ENCODE measurements at regions not wholly inside any gene's neighbourhood (a gene's known extent, or its start where the extent isn't known, plus 50 kb on each side); places are given as distances from the start of the nearest gene placed in this dataset.

- no peaks in the 10 kb centered on the region for H3K9me3 ChIP-seq (replicated peaks; ENCODE audit: control insufficient read depth, insufficient read depth, low read depth, low read length)
- H3K4me2 ChIP-seq (ENCODE audit: insufficient read depth, low read length) = no peak overlapping the region
- ChIA-PET CTCF (ENCODE audit: low intra/inter-chr PET ratio) (no interaction called here), POLR2A (no interaction called here)
- intact Hi-C loops (cut with micrococcal nuclease) (no loop called here), in situ Hi-C loops (cut with MboI) (no loop called here)
- DNase-seq (ENCODE audit: extremely low read depth in 1 of 4, low spot score in 3 of 4) (no peak), ATAC-seq (no peak), FAIRE-seq (no peak)
- H3K4me1 ChIP-seq (replicated peaks in 1 of 2; ENCODE audit: control insufficient read depth in 2 of 2, insufficient read depth in 2 of 2, low read length in 2 of 2) = no peaks in the 10 kb centered on the region
- no peak overlapping the region for H3K4me3 ChIP-seq
- BruUV-seq (replicated peaks) = no TSS peak
- no peaks in the 10 kb centered on the region for H3K27me3 ChIP-seq (ENCODE audit: control insufficient read depth in 2 of 2, insufficient read depth in 2 of 2, low read length in 2 of 2)
- no peak overlapping the region for H3K9ac ChIP-seq (ENCODE audit: insufficient read depth in 1 of 2, low read depth in 2 of 2, low read length in 2 of 2)
- TF ChIP-seq TCF15 (CRISPR knock-in tag; IDR thresholded peaks at IDR 0.05) (no peak), MYNN (IDR thresholded peaks at IDR 0.05) (no peak), MYNN (CRISPR knock-in tag; IDR thresholded peaks at IDR 0.05) (no peak)
- H2AFZ ChIP-seq (ENCODE audit: low read depth, low read length) = no peak overlapping the region
- H3K79me2 ChIP-seq (ENCODE audit: control insufficient read depth, insufficient read depth, low read length) = no peaks in the 10 kb centered on the region
- H3K9me1 ChIP-seq (ENCODE audit: control insufficient read depth, insufficient read depth, low read length) = no peaks in the 10 kb centered on the region
- H4K20me1 ChIP-seq (replicated peaks; ENCODE audit: control insufficient read depth, insufficient read depth, low read length) = no peaks in the 10 kb centered on the region
- H3K27ac ChIP-seq (ENCODE audit: extremely low read depth, low read depth, low read length) = no peak overlapping the region
- WGBS (ENCODE audit: insufficient coverage, low coverage, missing lambda C conversion rate) = 0% methylated on average over 1 of the region's 1 CpG
- H3K36me3 ChIP-seq (ENCODE audit: control insufficient read depth, insufficient read depth, low read length) = no peaks in the 10 kb centered on the region
Observed at GRCh38 chr5:130845049-130845765, 319.8 kb downstream of the HINT1 start.

DNA sequence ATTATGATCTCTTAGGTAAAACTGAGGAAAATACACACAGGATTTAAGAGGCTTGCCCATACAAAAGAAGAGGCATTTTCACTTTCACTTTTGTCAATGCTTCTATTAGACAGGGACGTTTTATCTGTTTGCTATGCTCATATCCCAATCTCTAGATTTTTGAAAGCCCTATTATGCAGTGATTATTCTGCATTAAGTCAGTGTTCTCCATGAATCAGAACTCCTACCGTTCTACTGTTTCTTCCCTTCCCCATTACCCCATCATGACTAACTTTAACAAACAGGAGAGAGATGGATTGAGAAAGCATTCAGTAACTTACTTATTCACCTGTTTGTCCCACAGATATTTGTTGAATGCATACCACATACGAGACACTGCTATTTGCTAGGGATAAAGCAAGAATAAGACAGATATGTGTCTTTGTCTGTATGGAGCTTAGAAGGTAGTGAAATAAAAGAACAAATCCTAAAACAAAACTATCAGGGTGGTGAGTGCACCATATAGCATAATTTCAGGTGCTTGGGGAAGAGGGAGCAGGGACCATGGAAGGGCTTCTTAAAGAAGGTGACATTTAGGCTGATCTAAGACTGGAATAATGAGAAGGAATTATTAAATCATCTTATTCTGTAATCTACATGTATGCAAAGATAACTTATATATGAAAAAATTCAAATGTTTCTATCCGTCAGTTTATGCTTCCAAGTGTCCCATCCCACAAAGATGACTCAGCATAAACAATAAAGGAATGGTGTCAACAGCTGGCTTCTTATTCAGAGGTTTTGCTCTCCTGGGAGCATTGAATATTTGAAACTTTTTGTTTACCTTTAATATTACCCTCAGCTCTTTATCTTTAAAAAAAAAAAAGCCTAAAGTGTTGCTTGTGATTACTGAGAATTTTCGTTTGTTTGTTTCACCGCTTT, 328.1 kb downstream of the HINT1 start:
- peak; percentile 46 for FAIRE-seq
- no TSS peak for BruUV-seq (replicated peaks)
- Histone ChIP-seq H3K4me3 (no peak overlapping the region), H3K36me3 (ENCODE audit: control insufficient read depth, insufficient read depth, low read length) (no peaks in the 10 kb centered on the region), H3K27me3 (ENCODE audit: control insufficient read depth in 2 of 2, insufficient read depth in 2 of 2, low read length in 2 of 2) (no peaks in the 10 kb centered on the region), H3K9ac (ENCODE audit: insufficient read depth in 1 of 2, low read depth in 2 of 2, low read length in 2 of 2) (no peak overlapping the region), H3K79me2 (ENCODE audit: control insufficient read depth, insufficient read depth, low read length) (no peaks in the 10 kb centered on the region), H3K4me1 (replicated peaks in 1 of 2; ENCODE audit: control insufficient read depth in 2 of 2, insufficient read depth in 2 of 2, low read length in 2 of 2) (no peaks in the 10 kb centered on the region), H4K20me1 (replicated peaks; ENCODE audit: control insufficient read depth, insufficient read depth, low read length) (no peaks in the 10 kb centered on the region), H3K4me2 (ENCODE audit: insufficient read depth, low read length) (peak overlapping the region; percentile 48), H3K9me3 (replicated peaks; ENCODE audit: control insufficient read depth, insufficient read depth, low read depth, low read length) (no peaks in the 10 kb centered on the region), H3K9me1 (ENCODE audit: control insufficient read depth, insufficient read depth, low read length) (no peaks in the 10 kb centered on the region), H2AFZ (ENCODE audit: low read depth, low read length) (peak overlapping the region; percentile 67), H3K27ac (ENCODE audit: extremely low read depth, low read depth, low read length) (no peak overlapping the region)
- intact Hi-C loops (cut with micrococcal nuclease) = no loop called here
- WGBS (ENCODE audit: insufficient coverage, low coverage, missing lambda C conversion rate) = 7% methylated on average over 6 of the region's 6 CpGs
- ChIA-PET CTCF (ENCODE audit: low intra/inter-chr PET ratio) (interaction anchor here (0.7 kb wide), 1 partner anchor 530 kb away, joined by 4 read pairs; no protein-coding TSS in a partner anchor), POLR2A (no interaction called here)
- peak in 1 of 4 experiments; percentile 4 for DNase-seq (ENCODE audit: extremely low read depth in 1 of 4, low spot score in 3 of 4)
- ATAC-seq = peak; percentile 62
- in situ Hi-C loops (cut with MboI) = no loop called here
- no peak for TF ChIP-seq ZNF75A (CRISPR knock-in tag; IDR thresholded peaks at IDR 0.05)
- TF ChIP-seq ZNF253 (CRISPR knock-in tag; conservative IDR thresholded peaks at IDR 0.05) = no peak
- TF ChIP-seq POLR2AphosphoS2 (IDR thresholded peaks at IDR 0.05; ENCODE audit: low read length) = no peak
- peak; percentile 92 for TF ChIP-seq MAFF (IDR thresholded peaks at IDR 0.05; ENCODE audit: low read length)
- no peak for TF ChIP-seq ETV5 (CRISPR knock-in tag; IDR thresholded peaks at IDR 0.05; ENCODE audit: low read depth)
- no peak for TF ChIP-seq ZC3H4 (CRISPR knock-in tag; IDR thresholded peaks at IDR 0.05; ENCODE audit: borderline replicate concordance)
- TF ChIP-seq NFE2L1 (tag; IDR thresholded peaks at IDR 0.05; ENCODE audit: borderline replicate concordance, low read depth) = peak; percentile 89
- TF ChIP-seq NFE2 (IDR thresholded peaks at IDR 0.05; ENCODE audit: low read depth) = peak; percentile 86
- TF ChIP-seq HMG20A (CRISPR knock-in tag; conservative IDR thresholded peaks at IDR 0.05) = no peak
- peak; percentile 95 for TF ChIP-seq ZNF316 (IDR thresholded peaks at IDR 0.05)
- TF ChIP-seq BACH1 (tag; IDR thresholded peaks at IDR 0.05) = peak; percentile 94
- TF ChIP-seq KLF6 (CRISPR knock-in tag; IDR thresholded peaks at IDR 0.05; ENCODE audit: borderline replicate concordance) = no peak
- no peak for TF ChIP-seq RUNX1 (IDR thresholded peaks at IDR 0.05; ENCODE audit: low read depth)
- no peak for TF ChIP-seq SMARCE1 (IDR thresholded peaks at IDR 0.05)
- TF ChIP-seq ZC3H8 (IDR thresholded peaks at IDR 0.05) = no peak
